ENCODE measurements at regions not wholly inside any gene's neighbourhood (a gene's known extent, or its start where the extent isn't known, plus 50 kb on each side); places are given as distances from the start of the nearest gene placed in this dataset.
A peak's percentile ranks its signal among the peaks of the same experiment; 100 is the strongest.

DNA sequence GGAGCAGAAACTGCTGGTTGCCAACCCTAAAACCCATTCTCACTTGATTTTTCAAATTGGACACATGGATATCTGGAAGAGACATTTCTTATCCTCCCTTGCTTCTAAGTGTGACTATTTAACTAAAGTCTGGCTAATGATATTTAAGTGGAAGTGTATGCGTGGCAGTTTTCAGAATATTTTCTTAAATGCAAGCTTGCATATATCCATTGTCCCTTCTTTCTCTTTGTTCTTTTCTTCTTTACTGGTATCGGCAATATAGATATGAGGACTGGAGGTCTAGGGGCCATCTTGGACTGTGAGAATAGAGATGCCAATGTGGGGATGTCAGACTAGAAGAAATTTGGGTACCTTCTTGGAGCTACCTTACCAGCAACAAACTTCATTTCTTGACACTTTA is 364.3 kb upstream of the DPH6 start:
- H4K5ac ChIP-seq (ENCODE audit: low read depth, low read length) = no peak overlapping the region
- H2BK5ac ChIP-seq (ENCODE audit: low read depth, low read length, poor library complexity, severe bottlenecking) = no peak overlapping the region
- H3K4me1 ChIP-seq (ENCODE audit: control insufficient read depth, insufficient read depth, low read length) = no peaks in the 10 kb centered on the region
- H4K8ac ChIP-seq (ENCODE audit: low read depth in 2 of 2, low read length in 2 of 2) = no peak overlapping the region
- H3K18ac ChIP-seq (ENCODE audit: low read depth, low read length) = no peak overlapping the region
- ChIA-PET POLR2A (ENCODE audit: unreplicated experiment) (no interaction called here), CTCF (no interaction called here)
- H3K4ac ChIP-seq (ENCODE audit: low read depth, low read length) = no peak overlapping the region
- no peaks in the 10 kb centered on the region for H3K9me1 ChIP-seq (ENCODE audit: insufficient read depth, low read length)
- no peak overlapping the region for H4K91ac ChIP-seq (ENCODE audit: insufficient read depth, low read depth, low read length)
- BruUV-seq (replicated peaks) = no TSS peak
- no peak overlapping the region for H2BK20ac ChIP-seq (ENCODE audit: low read depth, low read length)
- no CpG with 5 or more reads among the region's 2 CpGs for WGBS, 2 experiments (ENCODE audit: extremely low coverage in 2 of 2, insufficient read length in 1 of 2)
- H3K79me1 ChIP-seq (ENCODE audit: low read depth in 1 of 2, low read length in 2 of 2) = no peaks in the 10 kb centered on the region
- TF ChIP-seq RAD21 (IDR thresholded peaks at IDR 0.05; ENCODE audit: low read length) = no peak
- peak; percentile 61; the same call in 1 of the 2 replicates for TF ChIP-seq MAFK (IDR thresholded peaks at IDR 0.05; ENCODE audit: low read depth, low read length)
- no peak overlapping the region for H3K14ac ChIP-seq (replicated peaks; ENCODE audit: low read depth, low read length)
- no peak overlapping the region for H2BK15ac ChIP-seq (ENCODE audit: low read depth, low read length)
- no peak overlapping the region for H2AK9ac ChIP-seq (replicated peaks; ENCODE audit: low read depth, low read length, poor library complexity)
- H3K4me3 ChIP-seq (ENCODE audit: insufficient read depth, low read depth, low read length) = no peak overlapping the region
- ATAC-seq (ENCODE audit: low read depth) = no peak
- no peak overlapping the region for H3K27ac ChIP-seq (ENCODE audit: insufficient read depth, low read length)
- H3K9ac ChIP-seq (ENCODE audit: low read depth, low read length) = no peak overlapping the region
- no peak overlapping the region for H3K4me2 ChIP-seq (ENCODE audit: low read depth, low read length)
- DNase-seq = no peak
- dilution Hi-C loops (cut with HindIII; ENCODE audit: low sequenced_read_pairs, unreplicated experiment) (no loop called here), in situ Hi-C loops (cut with MboI; ENCODE audit: low sequenced_read_pairs) (no loop called here), intact Hi-C loops (cut with micrococcal nuclease) (no loop called here)
- 0 out of 2 replicates have a peak, but pooled peaks cover 2% of the 10 kb centered on the region for H3K9me3 ChIP-seq (ENCODE audit: control insufficient read depth, insufficient read depth, low read length)
- H3K36me3 ChIP-seq (ENCODE audit: control insufficient read depth, insufficient read depth, low read length) = no peaks in the 10 kb centered on the region
- no peak overlapping the region for H2AFZ ChIP-seq (replicated peaks; ENCODE audit: low read length, poor library complexity)
- H2BK120ac ChIP-seq (ENCODE audit: low read depth, low read length) = no peak overlapping the region
- H4K20me1 ChIP-seq (ENCODE audit: insufficient read depth, low read length) = no peaks in the 10 kb centered on the region
- no peak overlapping the region for H3K23ac ChIP-seq (ENCODE audit: low read depth, low read length)
- H3K27me3 ChIP-seq (ENCODE audit: control insufficient read depth, insufficient read depth, low read length) = no peaks in the 10 kb centered on the region
- no peak overlapping the region for H3K56ac ChIP-seq (ENCODE audit: extremely low read depth, insufficient read depth, low read length)
- H2AK5ac ChIP-seq (ENCODE audit: low read depth, low read length) = no peak overlapping the region

Measured in IMR-90 (cell line).